A204.1 (cell line): ENCODE measurements at regions not wholly inside any gene's neighbourhood (a gene's known extent, or its start where the extent isn't known, plus 50 kb on each side); places are given as distances from the start of the nearest gene placed in this dataset.
"Not testable (repeated sequence)": the region's sequence is repeated elsewhere in the genome, so short reads cannot be mapped to it uniquely, and the experiment has no call there.

ENCODE experiments used
- FAIRE-seq: peaks from 2 replicates; lab custom pipeline; 2012; peaks lifted over from hg19 to GRCh38; lab: Jason Lieb, UNC

- FAIRE-seq: no peak
Measured at GRCh38 chr5:30368064-30368463, 825.4 kb upstream of the CDH6 start.

- FAIRE-seq: not testable (repeated sequence)
Measured at GRCh38 chr5:30365031-30365430, 828.5 kb upstream of the CDH6 start.

- no peak for FAIRE-seq
Measured at GRCh38 chr5:30357371-30357770, 836.1 kb upstream of the CDH6 start.

GRCh38 chr5:30355675-30356074 is 837.8 kb upstream of the CDH6 start:
- FAIRE-seq: no peak

- no peak for FAIRE-seq
Measured at GRCh38 chr5:30347858-30348257, 845.6 kb upstream of the CDH6 start.

- not testable (repeated sequence) for FAIRE-seq
Measured at GRCh38 chr5:30345539-30346345, 847.7 kb upstream of the CDH6 start.

GRCh38 chr5:30343707-30344106 is 849.8 kb upstream of the CDH6 start:
- no peak for FAIRE-seq

GRCh38 chr5:30341466-30341865 is 852.0 kb upstream of the CDH6 start:
- FAIRE-seq: no peak

GRCh38 chr5:30337084-30337573 is 856.4 kb upstream of the CDH6 start:
- FAIRE-seq: no peak

GRCh38 chr5:30331534-30331933 is 862.0 kb upstream of the CDH6 start:
- FAIRE-seq: no peak

- FAIRE-seq: no peak
Measured at GRCh38 chr5:30325795-30326194, 867.7 kb upstream of the CDH6 start.

GRCh38 chr5:30324083-30324482 is 869.4 kb upstream of the CDH6 start:
- no peak for FAIRE-seq

GRCh38 chr5:30287890-30288289 is 905.6 kb upstream of the CDH6 start:
- peak; percentile 47 for FAIRE-seq

- FAIRE-seq: no peak
Measured at GRCh38 chr5:30279237-30279636, 914.2 kb upstream of the CDH6 start.

- no peak for FAIRE-seq
Measured at GRCh38 chr5:30267026-30267425, 926.5 kb upstream of the CDH6 start.

GRCh38 chr5:30239331-30240022 is 954.0 kb upstream of the CDH6 start:
- no peak for FAIRE-seq

GRCh38 chr5:30237189-30237588 is 956.3 kb upstream of the CDH6 start:
- FAIRE-seq: no peak

GRCh38 chr5:30209755-30210154 is 983.7 kb upstream of the CDH6 start:
- no peak for FAIRE-seq

- no peak for FAIRE-seq
Measured at GRCh38 chr5:30197662-30198061, 995.8 kb upstream of the CDH6 start.

GRCh38 chr5:30195036-30195435 is 998.5 kb upstream of the CDH6 start:
- FAIRE-seq: no peak

GRCh38 chr5:30194595-30194994 is 998.9 kb upstream of the CDH6 start:
- no peak for FAIRE-seq

- FAIRE-seq: no peak
Measured at GRCh38 chr5:30183795-30184194, 1009.7 kb upstream of the CDH6 start.

GRCh38 chr5:30156156-30156555 is 1037.3 kb upstream of the CDH6 start:
- no peak for FAIRE-seq

GRCh38 chr5:30152431-30152830 is 1041.1 kb upstream of the CDH6 start:
- FAIRE-seq: no peak
